Hepatocyte (in vitro differentiated cells): ENCODE measurements at regions not wholly inside any gene's neighbourhood (a gene's known extent, or its start where the extent isn't known, plus 50 kb on each side); places are given as distances from the start of the nearest gene placed in this dataset.

Source experiments
- DNase-seq: peaks from one replicate; pipeline ENCODE4 v3.0.0-alpha.2; 2016; ENCODE audit warnings: low spot score
- H2AFZ ChIP-seq: fragments of 200-600 bp; sonication (generic); 2 replicates; pipeline ENCODE4 v1.6.0; 2016; ENCODE audit warnings: antibody characterized with exemption, mild to moderate bottlenecking
- H3K27ac ChIP-seq: fragments of 200-600 bp; sonication (generic); 2 replicates; pipeline ENCODE4 v1.5.1; 2016; ENCODE audit warnings: mild to moderate bottlenecking
- H3K27me3 ChIP-seq: fragments of 200-600 bp; sonication (generic); 2 replicates; pipeline ENCODE4 v1.6.1; 2016
- H3K36me3 ChIP-seq: fragments of 200-600 bp; sonication (generic); replicated peaks from 2 replicates; pipeline ENCODE4 v1.5.1; 2016; ENCODE audit warnings: low read depth; ENCODE audit not compliant: insufficient read depth
- H3K4me1 ChIP-seq: fragments of 200-600 bp; sonication (generic); 2 replicates; pipeline ENCODE4 v1.5.1; 2016; ENCODE audit warnings: mild to moderate bottlenecking, moderate library complexity; ENCODE audit not compliant: insufficient read depth
- H3K4me2 ChIP-seq: fragments of 200-600 bp; sonication (generic); 2 replicates; pipeline ENCODE4 v1.6.0; 2016
- H3K4me3 ChIP-seq: fragments of 200-600 bp; sonication (generic); 2 replicates; pipeline ENCODE4 v1.5.1; 2016; ENCODE audit warnings: mild to moderate bottlenecking
- H3K79me2 ChIP-seq: fragments of 200-600 bp; sonication (generic); 2 replicates; pipeline ENCODE4 v1.6.0; 2017; ENCODE audit warnings: mild to moderate bottlenecking
- H3K9me2 ChIP-seq: fragments of 200-600 bp; sonication (generic); replicated peaks from 2 replicates; pipeline ENCODE4 v1.6.0; 2017; ENCODE audit warnings: mild to moderate bottlenecking; ENCODE audit not compliant: insufficient read depth
- H3K9me3 ChIP-seq: fragments of 200-600 bp; sonication (generic); 2 replicates; pipeline ENCODE4 v1.5.1; 2016; ENCODE audit warnings: low read depth, mild to moderate bottlenecking
- H4K20me1 ChIP-seq: fragments of 200-600 bp; sonication (generic); 2 replicates; pipeline ENCODE4 v1.6.0; 2016; ENCODE audit warnings: mild to moderate bottlenecking; ENCODE audit not compliant: insufficient read depth, poor library complexity, severe bottlenecking
- CTCF ChIP-seq: fragments of 200-600 bp; sonication (generic); IDR thresholded peaks from 2 replicates; pipeline ENCODE4 v1.5.1; 2016; ENCODE audit warnings: antibody characterized with exemption, mild to moderate bottlenecking; ENCODE audit not compliant: poor library complexity
- EZH2 ChIP-seq: fragments of 200-600 bp; sonication (generic); IDR thresholded peaks from 2 replicates; pipeline ENCODE4 v1.6.1; 2016; ENCODE audit warnings: antibody characterized with exemption, mild to moderate bottlenecking, borderline replicate concordance
- EZH2phosphoT487 ChIP-seq: fragments of 200-600 bp; sonication (generic); IDR thresholded peaks from one replicate; pipeline ENCODE4 v1.6.1; 2018; ENCODE audit warnings: antibody characterized with exemption, mild to moderate bottlenecking, low read depth, moderate library complexity; ENCODE audit not compliant: unreplicated experiment, severe bottlenecking
- WGBS: methylation state at CpG from one replicate; pipeline ENCODE4 v1.1.6; 2016; ENCODE audit warnings: low lambda C conversion rate; ENCODE audit errors: missing lambda C conversion rate; 5-methylcytosine and 5-hydroxymethylcytosine counted together

- Histone ChIP-seq H2AFZ (no peak overlapping the region), H3K36me3 (no peaks in the 10 kb centered on the region), H3K4me1 (no peaks in the 10 kb centered on the region), H3K27me3 (peaks cover 29% of the 10 kb centered on the region), H3K9me3 (no peaks in the 10 kb centered on the region), H3K27ac (no peak overlapping the region), H3K4me3 (no peak overlapping the region), H3K79me2 (no peaks in the 10 kb centered on the region), H3K4me2 (no peak overlapping the region), H4K20me1 (no peaks in the 10 kb centered on the region), H3K9me2 (no peaks in the 10 kb centered on the region)
- 51% methylated on average over 23 of the region's 28 CpGs for WGBS
- TF ChIP-seq EZH2, result no peak
- TF ChIP-seq EZH2phosphoT487, result no peak
- TF ChIP-seq CTCF, result no peak
- DNase-seq, result no peak
Measured at GRCh38 chr20:63129991-63130657, 85.8 kb downstream of the YTHDF1 start.

- H3K4me3 ChIP-seq, result no peak overlapping the region
- no peak overlapping the region for H3K4me2 ChIP-seq
- no peak for TF ChIP-seq EZH2
- TF ChIP-seq EZH2phosphoT487, result no peak
- no peak for TF ChIP-seq CTCF
- H4K20me1 ChIP-seq, result no peaks in the 10 kb centered on the region
- H3K36me3 ChIP-seq, result no peaks in the 10 kb centered on the region
- no peak for DNase-seq
- no peaks in the 10 kb centered on the region for H3K9me2 ChIP-seq
- H3K27me3 ChIP-seq, result peaks cover 29% of the 10 kb centered on the region
- 84% methylated on average over 9 of the region's 9 CpGs for WGBS
- no peaks in the 10 kb centered on the region for H3K79me2 ChIP-seq
- H3K27ac ChIP-seq, result no peak overlapping the region
- no peak overlapping the region for H2AFZ ChIP-seq
- no peaks in the 10 kb centered on the region for H3K4me1 ChIP-seq
- H3K9me3 ChIP-seq, result no peaks in the 10 kb centered on the region
Measured at GRCh38 chr20:63129376-63129965, 86.5 kb downstream of the YTHDF1 start.

- H3K4me3 ChIP-seq, result no peak overlapping the region
- H3K9me2 ChIP-seq, result no peaks in the 10 kb centered on the region
- peaks cover 29% of the 10 kb centered on the region for H3K27me3 ChIP-seq
- no peak for DNase-seq
- no peak overlapping the region for H3K4me2 ChIP-seq
- no peaks in the 10 kb centered on the region for H3K4me1 ChIP-seq
- no peak overlapping the region for H3K27ac ChIP-seq
- H3K9me3 ChIP-seq, result no peaks in the 10 kb centered on the region
- H3K36me3 ChIP-seq, result no peaks in the 10 kb centered on the region
- no peak overlapping the region for H2AFZ ChIP-seq
- H3K79me2 ChIP-seq, result no peaks in the 10 kb centered on the region
- TF ChIP-seq CTCF, result no peak
- TF ChIP-seq EZH2phosphoT487, result no peak
- TF ChIP-seq EZH2, result no peak
- no peaks in the 10 kb centered on the region for H4K20me1 ChIP-seq
- WGBS, result 92% methylated on average over 17 of the region's 17 CpGs
Measured at GRCh38 chr20:63128956-63129355, 87.0 kb downstream of the YTHDF1 start.
